ENCODE measurements at regions not wholly inside any gene's neighbourhood (a gene's known extent, or its start where the extent isn't known, plus 50 kb on each side); places are given as distances from the start of the nearest gene placed in this dataset.

DNA sequence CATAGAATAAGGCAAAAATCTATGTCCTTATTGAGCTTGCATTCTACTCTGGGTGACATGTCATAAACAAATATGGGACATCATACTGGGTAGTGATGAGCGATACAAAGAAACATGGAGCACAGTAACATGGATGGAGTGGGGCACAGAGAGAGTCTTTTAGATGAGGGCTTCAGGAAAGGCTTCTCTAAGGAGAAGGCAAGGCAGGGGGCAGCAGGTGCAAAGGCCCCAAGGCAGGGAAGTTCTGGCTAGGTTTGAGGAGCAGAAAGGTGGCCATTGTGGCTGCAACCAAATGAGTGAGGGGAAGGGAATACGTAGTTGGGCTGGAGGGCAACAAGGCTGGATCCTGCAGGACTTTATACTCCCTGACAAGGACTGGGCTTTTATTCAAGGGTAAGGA lies 211.4 kb downstream of the HERPUD2 start:
- TF ChIP-seq CTCF (IDR thresholded peaks at IDR 0.05) (no peak), POLR2A (IDR thresholded peaks at IDR 0.05) (no peak)
